ENCODE measurements at regions not wholly inside any gene's neighbourhood (a gene's known extent, or its start where the extent isn't known, plus 50 kb on each side); places are given as distances from the start of the nearest gene placed in this dataset.

GRCh38 chr7:114242992-114243507, 171.6 kb upstream of the FOXP2 start:
- Histone ChIP-seq H3K27me3 (ENCODE audit: control insufficient read depth, insufficient read depth, low read length) (no peaks in the 10 kb centered on the region), H3K36me3 (ENCODE audit: control insufficient read depth, insufficient read depth, low read length) (no peaks in the 10 kb centered on the region), H3K4me3 (ENCODE audit: low read depth, low read length) (no peak overlapping the region)
- TF ChIP-seq CTCF (IDR thresholded peaks at IDR 0.05; ENCODE audit: insufficient read depth, low read length, poor library complexity, severe bottlenecking): no peak
- peak; percentile 66 for DNase-seq (ENCODE audit: low read depth)

- no peaks in the 10 kb centered on the region for H3K27me3 ChIP-seq (ENCODE audit: control insufficient read depth, insufficient read depth, low read length)
- no peak for TF ChIP-seq CTCF (IDR thresholded peaks at IDR 0.05; ENCODE audit: insufficient read depth, low read length, poor library complexity, severe bottlenecking)
- DNase-seq (ENCODE audit: low read depth): no peak
- H3K4me3 ChIP-seq (ENCODE audit: low read depth, low read length): no peak overlapping the region
- H3K36me3 ChIP-seq (ENCODE audit: control insufficient read depth, insufficient read depth, low read length): no peaks in the 10 kb centered on the region
Observed at GRCh38 chr7:114229246-114229645, 185.4 kb upstream of the FOXP2 start.

- DNase-seq (ENCODE audit: low read depth): no peak
- TF ChIP-seq CTCF (IDR thresholded peaks at IDR 0.05; ENCODE audit: insufficient read depth, low read length, poor library complexity, severe bottlenecking): no peak
- no peaks in the 10 kb centered on the region for H3K27me3 ChIP-seq (ENCODE audit: control insufficient read depth, insufficient read depth, low read length)
- no peaks in the 10 kb centered on the region for H3K36me3 ChIP-seq (ENCODE audit: control insufficient read depth, insufficient read depth, low read length)
- no peak overlapping the region for H3K4me3 ChIP-seq (ENCODE audit: low read depth, low read length)
Observed at GRCh38 chr7:114225784-114226183, 188.8 kb upstream of the FOXP2 start.

- no peak for TF ChIP-seq CTCF (IDR thresholded peaks at IDR 0.05; ENCODE audit: insufficient read depth, low read length, poor library complexity, severe bottlenecking)
- H3K27me3 ChIP-seq (ENCODE audit: control insufficient read depth, insufficient read depth, low read length): no peaks in the 10 kb centered on the region
- no peak overlapping the region for H3K4me3 ChIP-seq (ENCODE audit: low read depth, low read length)
- H3K36me3 ChIP-seq (ENCODE audit: control insufficient read depth, insufficient read depth, low read length): no peaks in the 10 kb centered on the region
- DNase-seq (ENCODE audit: low read depth): no peak
Observed at GRCh38 chr7:114218283-114218682, 196.3 kb upstream of the FOXP2 start.

- H3K4me3 ChIP-seq (ENCODE audit: low read depth, low read length): no peak overlapping the region
- no peaks in the 10 kb centered on the region for H3K36me3 ChIP-seq (ENCODE audit: control insufficient read depth, insufficient read depth, low read length)
- H3K27me3 ChIP-seq (ENCODE audit: control insufficient read depth, insufficient read depth, low read length): no peaks in the 10 kb centered on the region
- DNase-seq (ENCODE audit: low read depth): no peak
- TF ChIP-seq CTCF (IDR thresholded peaks at IDR 0.05; ENCODE audit: insufficient read depth, low read length, poor library complexity, severe bottlenecking): peak; percentile 7
Observed at GRCh38 chr7:114217026-114217806, 197.4 kb upstream of the FOXP2 start.

GRCh38 chr7:114214466-114214865, 200.1 kb upstream of the FOXP2 start:
- no peak for TF ChIP-seq CTCF (IDR thresholded peaks at IDR 0.05; ENCODE audit: insufficient read depth, low read length, poor library complexity, severe bottlenecking)
- Histone ChIP-seq H3K36me3 (ENCODE audit: control insufficient read depth, insufficient read depth, low read length) (no peaks in the 10 kb centered on the region), H3K27me3 (ENCODE audit: control insufficient read depth, insufficient read depth, low read length) (no peaks in the 10 kb centered on the region), H3K4me3 (ENCODE audit: low read depth, low read length) (no peak overlapping the region)
- no peak for DNase-seq (ENCODE audit: low read depth)
